Stimulated activated naive CD8-positive, alpha-beta T cell treated with anti-CD3 and anti-CD28 coated beads, Interleukin-15, amount 100 ng/mL, for 72 hours (primary cell): ENCODE measurements at regions not wholly inside any gene's neighbourhood (a gene's known extent, or its start where the extent isn't known, plus 50 kb on each side); places are given as distances from the start of the nearest gene placed in this dataset.

Source experiments
- ATAC-seq: fragments of 150-1000 bp; cut with Tn5 transposase; 2 replicates; pipeline ENCODE4 v1.10.0; 2021; ENCODE audit warnings: mild to moderate bottlenecking, moderate library complexity
- DNase-seq, 2 donors: peaks; one replicate each; pipeline ENCODE4 v3.0.0; 2021 to 2022
- H3K27ac Mint-ChIP-seq, 2 donors: one replicate each; pipeline ENCODE4 v1.8.0; 2022; ENCODE audit warnings: mild to moderate bottlenecking in 2 of 2, mixed read lengths in 2 of 2, moderate library complexity in 2 of 2
- H3K27me3 Mint-ChIP-seq: one replicate; pipeline ENCODE4 v1.8.0; 2022; ENCODE audit warnings: mixed read lengths
- H3K4me1 Mint-ChIP-seq: one replicate; pipeline ENCODE4 v1.8.0; 2022; ENCODE audit warnings: mild to moderate bottlenecking, mixed read lengths
- H3K4me3 Mint-ChIP-seq, 2 donors: one replicate each; pipeline ENCODE4 v1.8.0; 2022; ENCODE audit warnings: mild to moderate bottlenecking in 2 of 2, mixed read lengths in 2 of 2, moderate library complexity in 1 of 2
- H3K9me3 Mint-ChIP-seq, 2 donors: one replicate each; pipeline ENCODE4 v1.8.0; 2022; ENCODE audit warnings: mixed read lengths in 2 of 2

DNA sequence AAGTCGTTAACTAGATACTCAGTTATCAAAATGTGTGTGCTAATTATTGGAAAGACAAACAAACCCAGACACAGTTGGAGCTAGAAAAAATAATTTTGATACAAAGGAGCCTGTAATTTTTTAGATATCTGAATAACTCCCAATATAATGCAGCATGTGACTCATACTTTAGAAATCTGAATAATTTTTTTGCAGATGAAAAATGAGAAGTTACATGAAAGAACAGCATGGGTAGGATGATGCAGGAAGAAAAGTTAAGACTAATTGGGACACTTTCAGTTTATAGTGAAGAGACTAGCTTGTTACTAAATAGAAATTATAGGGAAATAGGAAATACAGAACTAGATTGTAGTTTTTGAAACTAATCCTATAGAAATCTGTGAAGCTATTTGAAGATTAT is 945.8 kb downstream of the CBLN2 start:
- Mint-ChIP-seq H3K27ac (no peak overlapping the region), H3K4me3 (no peak overlapping the region), H3K27me3 (no peaks in the 10 kb centered on the region), H3K4me1 (no peaks in the 10 kb centered on the region), H3K9me3 (peaks cover 0 to 4% of the 10 kb centered on the region in 2 donors)
- ATAC-seq (no peak), DNase-seq (no peak)

DNA sequence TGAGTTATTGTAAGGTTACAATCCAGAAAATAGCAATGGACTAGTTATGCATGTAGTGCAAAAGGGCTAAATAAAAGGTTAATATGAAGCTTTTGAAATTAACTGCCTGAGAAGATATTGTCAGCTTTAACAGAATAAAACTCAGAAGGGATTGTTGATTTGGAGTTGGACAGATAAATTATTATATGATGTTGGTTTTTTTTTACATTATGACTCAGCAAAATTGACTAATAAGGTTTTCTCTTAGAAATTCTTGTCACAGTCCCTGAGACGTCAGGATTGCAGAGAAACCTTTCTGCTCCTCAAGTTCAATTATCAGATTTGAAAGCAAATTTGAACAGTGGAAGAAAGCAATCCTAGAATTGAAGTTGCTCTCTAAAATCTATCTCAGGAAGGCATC is 946.9 kb downstream of the CBLN2 start:
- peaks cover 0 to 4% of the 10 kb centered on the region in 2 donors for H3K9me3 Mint-ChIP-seq
- no peak for ATAC-seq
- H3K27ac Mint-ChIP-seq, result no peak overlapping the region
- no peak for DNase-seq
- no peak overlapping the region for H3K4me3 Mint-ChIP-seq
- no peaks in the 10 kb centered on the region for H3K4me1 Mint-ChIP-seq
- H3K27me3 Mint-ChIP-seq, result no peaks in the 10 kb centered on the region

DNA sequence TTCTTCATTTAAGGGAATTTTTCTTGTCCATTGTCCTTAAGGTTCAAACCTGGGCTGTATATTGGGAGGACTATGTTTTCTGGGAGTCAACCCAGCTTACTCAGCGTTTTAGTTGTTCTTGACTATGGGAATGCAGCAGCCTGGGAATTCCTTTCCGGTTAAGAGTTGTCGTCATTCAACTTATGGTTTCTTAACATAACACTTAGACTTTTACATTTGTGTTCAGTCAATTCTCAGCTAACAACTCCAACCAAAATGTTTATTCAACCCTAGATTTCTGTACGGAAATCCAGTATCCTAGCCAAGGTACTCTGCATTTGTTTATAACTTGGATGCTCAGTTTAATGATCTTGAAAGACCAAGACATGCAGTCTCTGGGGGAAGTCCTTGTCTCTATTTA is 960.9 kb downstream of the CBLN2 start:
- ATAC-seq, result no peak
- DNase-seq, result no peak
- H3K4me3 Mint-ChIP-seq, result no peak overlapping the region
- no peak overlapping the region for H3K27ac Mint-ChIP-seq
- no peaks in the 10 kb centered on the region for H3K4me1 Mint-ChIP-seq
- H3K27me3 Mint-ChIP-seq, result no peaks in the 10 kb centered on the region
- peaks cover 0 to 11% of the 10 kb centered on the region in 2 donors for H3K9me3 Mint-ChIP-seq

DNA sequence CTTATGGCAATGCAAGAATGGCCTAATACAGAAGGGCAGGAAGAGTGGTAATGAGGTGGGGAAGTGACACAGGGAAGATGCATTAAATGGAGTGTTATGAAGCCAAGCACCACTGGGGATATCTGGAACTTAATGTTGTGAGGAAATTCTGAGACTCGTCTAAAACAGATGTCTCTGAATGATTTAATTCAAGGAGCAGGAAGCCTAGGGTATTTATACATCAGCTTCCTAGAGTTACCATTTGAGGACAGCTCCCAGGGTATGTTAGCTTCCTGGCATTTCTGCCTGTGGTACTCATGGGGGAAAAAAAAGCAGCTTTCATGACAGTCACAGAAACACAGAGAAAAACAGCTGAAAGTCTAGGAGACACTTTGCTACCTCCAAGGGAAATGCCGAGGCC is 989.5 kb downstream of the CBLN2 start:
- DNase-seq (no peak), ATAC-seq (no peak)
- no peak overlapping the region for H3K4me3 Mint-ChIP-seq
- H3K27ac Mint-ChIP-seq, result no peak overlapping the region
- peaks cover 0 to 28% of the 10 kb centered on the region in 2 donors for H3K9me3 Mint-ChIP-seq
- no peaks in the 10 kb centered on the region for H3K4me1 Mint-ChIP-seq
- no peaks in the 10 kb centered on the region for H3K27me3 Mint-ChIP-seq

DNA sequence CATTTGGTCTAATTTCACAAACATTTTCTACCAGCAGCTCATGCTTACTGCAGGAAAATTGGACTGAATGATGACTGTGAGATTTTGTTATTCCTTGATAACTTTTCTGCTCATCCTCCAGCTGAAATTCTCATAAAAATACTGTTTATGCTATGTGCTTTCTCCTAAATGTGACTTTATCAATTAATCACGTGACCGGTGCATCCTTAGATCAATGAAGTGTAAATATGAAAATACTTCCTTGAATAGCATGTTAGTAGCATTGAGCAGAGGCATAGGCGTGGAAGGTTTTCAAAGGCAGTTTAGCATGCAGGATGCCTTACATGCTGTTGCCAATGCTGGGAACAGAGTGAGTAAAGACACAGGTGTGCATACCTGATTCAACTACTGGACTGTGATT is 1002.5 kb downstream of the CBLN2 start:
- Mint-ChIP-seq H3K4me1 (no peaks in the 10 kb centered on the region), H3K4me3 (no peak overlapping the region), H3K27me3 (no peaks in the 10 kb centered on the region), H3K9me3 (peaks cover 3 to 5% of the 10 kb centered on the region in 2 donors), H3K27ac (no peak overlapping the region)
- ATAC-seq (no peak), DNase-seq (no peak)

DNA sequence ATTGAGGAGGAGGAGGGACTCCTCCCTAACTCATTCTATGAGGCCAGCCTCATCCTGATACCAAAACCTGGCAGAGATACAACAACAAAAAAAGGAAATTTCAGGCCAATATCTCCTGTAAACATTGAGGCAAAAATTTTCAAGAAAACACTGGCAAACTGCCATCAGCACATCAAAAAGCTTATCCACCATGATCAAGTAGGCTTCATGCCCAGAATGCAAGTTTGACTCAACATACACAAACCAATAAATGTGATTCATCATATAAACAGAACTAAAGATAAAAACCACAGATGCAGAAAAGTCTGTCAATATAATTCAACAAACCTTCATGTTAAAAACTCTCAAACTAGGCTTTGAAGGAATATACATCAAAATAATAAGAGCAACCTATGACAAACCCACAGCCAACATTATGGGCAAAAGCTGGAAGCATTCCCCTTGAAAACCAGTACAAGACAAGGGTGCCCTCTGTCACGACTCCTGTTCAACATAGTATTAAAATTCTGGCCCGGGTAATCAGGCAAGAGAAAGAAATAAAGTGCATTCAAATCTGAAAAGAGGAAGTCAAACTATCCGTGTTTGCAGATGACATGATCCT is 1014.3 kb downstream of the CBLN2 start:
- H3K4me3 Mint-ChIP-seq, result no peak overlapping the region
- H3K9me3 Mint-ChIP-seq, result peaks cover 0 to 7% of the 10 kb centered on the region in 2 donors
- ATAC-seq (no peak), DNase-seq (no peak)
- no peak overlapping the region for H3K27ac Mint-ChIP-seq
- no peaks in the 10 kb centered on the region for H3K4me1 Mint-ChIP-seq
- H3K27me3 Mint-ChIP-seq, result no peaks in the 10 kb centered on the region

DNA sequence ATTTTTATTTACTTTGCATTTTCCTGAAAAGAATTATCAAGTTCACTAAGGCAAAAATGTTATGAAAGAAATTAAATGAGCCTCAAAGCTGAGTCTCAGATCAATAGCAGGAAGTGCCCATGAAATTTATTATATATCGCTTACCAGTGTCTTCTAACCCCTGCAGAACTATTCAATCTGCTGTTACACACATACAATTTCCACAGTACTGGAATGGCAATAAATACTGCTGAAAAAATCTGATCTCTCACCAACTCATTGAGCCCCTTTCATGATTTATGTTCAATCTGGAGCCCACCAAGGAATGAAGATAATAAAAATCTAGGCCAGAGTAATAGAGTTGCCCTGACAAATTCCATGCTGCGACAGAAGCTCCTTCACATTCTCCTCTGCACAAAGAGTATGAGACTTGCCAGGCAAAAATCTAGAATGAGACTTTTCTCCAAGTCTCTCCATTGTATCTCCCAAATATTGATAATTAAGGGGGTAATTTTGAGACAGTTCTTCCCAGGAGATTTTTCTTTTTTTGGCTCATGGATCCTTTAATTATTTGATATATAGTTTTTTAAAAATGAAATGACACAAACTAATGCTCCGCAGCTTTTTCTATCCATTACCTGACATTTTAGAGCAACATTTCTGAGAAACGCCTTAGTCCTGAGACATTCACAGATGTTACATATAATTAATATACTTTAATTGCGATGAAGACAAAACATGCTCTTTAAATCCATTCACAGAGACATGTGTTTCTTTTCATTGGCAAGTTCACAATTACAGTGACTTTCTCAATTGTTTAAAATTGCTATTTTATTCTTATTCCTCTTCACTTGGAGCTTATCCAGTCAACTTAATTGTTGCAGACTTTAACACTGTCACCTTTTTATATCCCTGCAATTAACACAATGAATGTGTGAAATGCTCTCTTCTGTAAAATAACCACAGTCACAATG is 1020.4 kb downstream of the CBLN2 start:
- Mint-ChIP-seq H3K4me1 (no peaks in the 10 kb centered on the region), H3K9me3 (no peaks in the 10 kb centered on the region), H3K4me3 (no peak overlapping the region), H3K27ac (no peak overlapping the region), H3K27me3 (no peaks in the 10 kb centered on the region)
- no peak for ATAC-seq
- no peak for DNase-seq

DNA sequence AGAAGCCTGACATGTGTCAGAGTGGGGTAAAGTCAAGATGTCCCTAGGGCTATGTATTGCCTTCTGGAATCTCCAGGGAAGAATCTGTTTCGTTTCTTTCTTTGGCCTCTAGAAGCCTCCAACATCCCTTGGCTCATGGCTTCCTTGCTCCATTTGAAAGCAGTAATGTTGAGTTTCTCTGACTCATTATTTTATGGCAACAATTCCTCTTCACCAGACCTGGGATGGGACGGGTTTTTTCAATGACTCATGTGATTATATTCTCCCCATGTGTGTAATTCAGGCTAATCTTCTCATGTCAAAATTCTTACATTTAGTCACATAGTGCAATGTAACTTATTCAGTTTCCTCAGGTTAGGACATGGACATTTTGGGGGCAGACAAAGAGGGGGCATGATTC is 1038.6 kb downstream of the CBLN2 start:
- H3K4me3 Mint-ChIP-seq, result no peak overlapping the region
- no peak overlapping the region for H3K27ac Mint-ChIP-seq
- no peak for DNase-seq
- peaks cover 10 to 21% of the 10 kb centered on the region in 2 donors for H3K9me3 Mint-ChIP-seq
- no peak for ATAC-seq
- H3K4me1 Mint-ChIP-seq, result no peaks in the 10 kb centered on the region
- H3K27me3 Mint-ChIP-seq, result no peaks in the 10 kb centered on the region

DNA sequence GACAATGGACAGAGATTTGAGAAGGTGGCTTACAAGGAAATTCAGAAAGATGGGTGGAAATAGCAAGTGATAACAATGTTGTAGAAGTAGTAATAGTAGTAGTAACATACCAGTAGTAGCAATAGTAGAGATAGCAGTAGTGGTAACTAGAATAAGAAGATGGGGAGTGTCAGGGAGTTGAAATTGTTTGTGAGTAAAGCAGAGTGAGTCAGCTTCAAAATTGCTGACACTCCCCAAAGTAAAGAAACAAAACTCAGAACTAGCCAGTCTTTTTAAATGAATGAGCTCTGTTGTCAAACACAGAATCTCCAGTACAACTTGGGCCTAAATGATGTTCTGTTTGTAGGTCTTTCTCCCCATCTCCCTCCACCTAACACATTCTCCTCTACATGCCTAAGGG is 1040.9 kb downstream of the CBLN2 start:
- H3K27me3 Mint-ChIP-seq, result no peaks in the 10 kb centered on the region
- H3K27ac Mint-ChIP-seq, result peak overlapping the region in 1 of 2 donors; percentile 0
- H3K9me3 Mint-ChIP-seq, result peaks cover 10 to 21% of the 10 kb centered on the region in 2 donors
- H3K4me1 Mint-ChIP-seq, result no peaks in the 10 kb centered on the region
- DNase-seq (no peak), ATAC-seq (no peak)
- H3K4me3 Mint-ChIP-seq, result no peak overlapping the region

DNA sequence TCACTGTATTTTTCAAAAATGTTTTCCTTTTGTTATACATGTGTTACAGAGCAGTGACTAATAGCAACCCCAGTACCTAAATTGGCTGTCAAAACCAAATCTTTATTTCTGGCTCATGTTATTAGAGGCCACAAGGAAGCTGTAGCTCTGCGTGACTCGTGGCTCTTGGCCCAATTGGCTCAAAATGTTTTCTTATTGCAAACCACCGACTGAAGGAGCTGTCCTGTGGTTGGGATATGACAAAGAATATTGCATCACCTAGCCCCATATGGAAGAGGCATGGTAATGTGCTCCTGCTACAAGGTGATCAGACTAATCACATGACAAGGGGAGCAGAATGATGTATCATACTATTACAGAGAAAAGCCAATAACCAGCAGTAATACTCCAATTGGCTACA is 1058.5 kb downstream of the CBLN2 start:
- no peak overlapping the region for H3K27ac Mint-ChIP-seq
- peaks cover 0 to 4% of the 10 kb centered on the region in 2 donors for H3K9me3 Mint-ChIP-seq
- no peaks in the 10 kb centered on the region for H3K4me1 Mint-ChIP-seq
- no peak for DNase-seq
- H3K4me3 Mint-ChIP-seq, result no peak overlapping the region
- no peaks in the 10 kb centered on the region for H3K27me3 Mint-ChIP-seq
- ATAC-seq, result no peak

DNA sequence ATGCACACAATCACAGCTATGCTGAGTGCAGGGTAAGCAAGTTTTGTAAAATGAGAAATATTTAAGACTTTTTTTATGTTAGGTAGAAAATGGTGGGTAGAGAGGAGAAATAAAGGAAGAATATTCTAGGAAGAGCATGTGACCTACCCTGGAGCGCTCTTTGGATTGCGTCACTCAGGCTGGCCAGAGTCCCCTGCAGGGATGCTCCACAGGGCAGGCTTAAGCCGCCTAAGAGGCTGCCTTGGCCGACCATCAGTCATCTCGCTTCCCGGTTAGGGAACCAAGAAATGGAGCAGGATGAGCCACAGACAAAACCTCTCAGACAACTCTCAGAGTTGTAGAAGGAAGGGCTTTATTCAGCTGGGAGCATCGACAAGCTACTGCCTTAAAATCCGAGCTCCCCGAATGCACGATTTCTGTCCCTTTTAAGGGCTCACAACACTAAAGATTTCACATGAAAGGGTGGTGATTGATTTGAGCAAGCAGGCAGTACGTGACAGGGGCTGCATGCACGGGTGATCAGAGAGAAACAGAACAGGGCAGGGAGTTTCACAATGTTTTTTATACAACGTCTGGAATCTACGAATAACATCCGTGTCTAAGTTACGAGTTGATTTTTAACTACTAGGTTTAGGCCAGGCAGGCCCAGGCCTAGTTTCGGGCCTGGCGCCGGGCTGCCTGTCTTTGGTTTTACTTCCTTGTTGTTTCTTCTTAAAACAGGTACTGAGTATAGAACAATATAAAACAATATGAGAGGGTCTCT is 1072.0 kb downstream of the CBLN2 start:
- no peak for DNase-seq
- Mint-ChIP-seq H3K4me1 (no peaks in the 10 kb centered on the region), H3K9me3 (no peaks in the 10 kb centered on the region), H3K27ac (no peak overlapping the region), H3K27me3 (no peaks in the 10 kb centered on the region), H3K4me3 (no peak overlapping the region)
- ATAC-seq, result no peak

DNA sequence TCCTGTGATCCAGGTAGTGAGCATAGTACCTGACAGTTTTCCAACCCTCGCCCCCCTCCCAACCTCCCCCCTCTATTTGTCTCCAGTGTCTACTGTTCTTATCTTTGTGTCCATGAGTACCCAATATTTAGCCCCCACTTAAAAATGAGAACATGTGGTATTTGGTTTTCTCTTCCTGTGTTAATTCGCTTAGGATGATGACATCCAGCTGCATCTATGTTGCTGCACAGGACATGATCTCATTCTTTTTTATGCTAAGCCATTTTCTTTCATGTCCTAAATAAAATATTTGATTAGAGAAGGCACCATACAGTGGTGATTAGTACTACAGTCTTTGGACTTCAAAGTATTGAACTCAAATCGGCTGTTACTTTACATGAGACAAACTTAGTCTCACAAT is 1087.9 kb downstream of the CBLN2 start:
- Mint-ChIP-seq H3K27me3 (no peaks in the 10 kb centered on the region), H3K4me3 (no peak overlapping the region), H3K4me1 (no peaks in the 10 kb centered on the region), H3K27ac (no peak overlapping the region), H3K9me3 (peaks cover 0 to 4% of the 10 kb centered on the region in 2 donors)
- DNase-seq, result no peak
- no peak for ATAC-seq

DNA sequence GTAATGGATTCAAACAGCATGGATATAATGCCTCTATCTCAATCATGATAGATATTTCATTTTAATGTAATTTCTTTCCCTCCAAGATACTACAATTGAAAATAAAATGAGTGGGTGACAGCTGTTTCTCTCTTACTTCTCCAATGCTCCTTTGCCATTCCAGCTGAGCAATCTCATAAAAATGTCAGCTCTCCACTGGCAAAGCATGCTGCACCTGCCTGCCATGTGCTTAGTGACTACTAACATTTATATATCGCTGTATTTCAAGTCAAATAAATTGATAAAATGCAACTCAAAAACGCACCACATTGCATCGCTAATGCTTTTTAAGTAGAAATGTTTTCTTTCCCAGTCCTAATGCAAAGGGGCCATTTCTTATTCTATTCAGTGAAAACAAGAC is 1093.9 kb downstream of the CBLN2 start:
- Mint-ChIP-seq H3K4me3 (no peak overlapping the region), H3K27me3 (no peaks in the 10 kb centered on the region), H3K9me3 (no peaks in the 10 kb centered on the region), H3K27ac (no peak overlapping the region), H3K4me1 (no peaks in the 10 kb centered on the region)
- ATAC-seq (no peak), DNase-seq (no peak)

DNA sequence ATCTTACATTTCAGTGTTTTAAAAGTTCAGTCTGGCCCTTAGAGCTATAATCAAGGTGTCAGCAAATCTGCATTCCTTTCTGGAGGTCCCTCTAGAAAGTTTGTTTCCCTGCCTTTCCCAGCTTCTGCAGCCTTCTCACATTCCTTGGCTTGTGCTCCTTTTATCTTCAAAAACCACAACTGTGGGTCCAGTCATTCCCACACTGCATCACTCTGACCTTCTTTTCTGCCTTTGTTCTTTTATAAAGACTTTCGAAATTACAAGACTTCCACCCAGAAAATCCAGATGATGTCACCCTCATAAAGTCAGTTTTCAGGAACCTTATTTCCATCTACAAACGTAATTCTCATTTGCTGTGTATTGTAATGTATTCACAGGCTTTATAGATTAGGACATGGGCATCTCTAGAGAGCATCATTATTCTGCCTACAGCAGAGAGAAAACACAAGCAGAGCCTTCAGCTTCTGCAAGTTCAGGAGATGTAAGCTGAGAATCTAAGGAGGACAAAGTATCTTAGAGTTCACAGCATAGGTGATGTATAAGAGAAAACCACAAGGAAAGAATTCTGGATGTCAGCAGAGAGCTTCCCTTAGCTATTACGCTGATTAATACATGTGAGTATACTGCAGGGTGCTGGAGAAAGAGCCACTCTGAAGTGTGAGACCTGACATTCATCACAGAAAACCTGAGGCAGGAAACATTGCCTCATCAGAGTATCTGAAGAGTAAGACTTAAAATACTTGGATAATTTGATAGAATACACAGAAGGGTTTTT is 1100.2 kb downstream of the CBLN2 start:
- Mint-ChIP-seq H3K4me1 (no peaks in the 10 kb centered on the region), H3K4me3 (no peak overlapping the region), H3K27ac (peak overlapping the region in 1 of 2 donors; percentile 57), H3K27me3 (no peaks in the 10 kb centered on the region), H3K9me3 (peaks cover 4 to 8% of the 10 kb centered on the region in 2 donors)
- DNase-seq (no peak), ATAC-seq (no peak)

DNA sequence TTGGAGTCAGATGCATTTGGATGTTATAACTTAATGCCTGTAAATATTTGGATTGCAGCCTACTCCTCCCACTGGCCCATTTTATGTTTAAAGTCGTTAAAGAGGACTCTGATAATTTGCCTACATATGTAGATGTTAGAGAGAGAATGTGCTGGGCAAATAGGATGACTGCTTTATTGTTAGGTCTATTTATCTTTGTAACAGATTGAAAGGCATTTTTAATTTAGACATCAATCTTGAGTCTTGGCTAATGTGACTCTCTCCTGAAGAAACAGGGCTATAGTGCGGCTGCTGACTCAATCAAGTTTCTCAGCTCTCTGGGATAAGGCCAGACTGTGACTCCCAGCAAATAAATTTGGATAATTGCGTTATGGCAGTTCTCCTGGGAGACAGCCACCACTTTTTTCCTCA is 1101.4 kb downstream of the CBLN2 start:
- Mint-ChIP-seq H3K27me3 (peaks cover 8% of the 10 kb centered on the region), H3K4me3 (no peak overlapping the region), H3K4me1 (no peaks in the 10 kb centered on the region), H3K9me3 (peaks cover 4 to 8% of the 10 kb centered on the region in 2 donors), H3K27ac (no peak overlapping the region)
- DNase-seq (no peak), ATAC-seq (no peak)
